ENCODE measurements at regions not wholly inside any gene's neighbourhood (a gene's known extent, or its start where the extent isn't known, plus 50 kb on each side); places are given as distances from the start of the nearest gene placed in this dataset.

- H3K36me3 Mint-ChIP-seq (ENCODE audit: low read depth): no peaks in the 10 kb centered on the region
- no peak overlapping the region for H3K4me3 Mint-ChIP-seq (ENCODE audit: unreplicated experiment)
- peaks cover 2% of the 10 kb centered on the region for H3K27me3 Mint-ChIP-seq (ENCODE audit: low read depth)
- no peak for TF ChIP-seq CTCF (IDR thresholded peaks at IDR 0.05)
- no peaks in the 10 kb centered on the region for H3K4me1 Mint-ChIP-seq (ENCODE audit: low read depth)
- H3K27ac Mint-ChIP-seq (ENCODE audit: unreplicated experiment): no peak overlapping the region
- H3K9me3 Mint-ChIP-seq (ENCODE audit: low read depth): peaks cover 2% of the 10 kb centered on the region
- DNase-seq (ENCODE audit: low spot score): no peak
Observed at GRCh38 chr1:61627365-61627764, 97.6 kb downstream of the TM2D1 start.

- no peak overlapping the region for H3K4me3 Mint-ChIP-seq (ENCODE audit: unreplicated experiment)
- H3K27ac Mint-ChIP-seq (ENCODE audit: unreplicated experiment): no peak overlapping the region
- H3K9me3 Mint-ChIP-seq (ENCODE audit: low read depth): peaks cover 2% of the 10 kb centered on the region
- no peak for TF ChIP-seq CTCF (IDR thresholded peaks at IDR 0.05)
- no peak for DNase-seq (ENCODE audit: low spot score)
- H3K36me3 Mint-ChIP-seq (ENCODE audit: low read depth): no peaks in the 10 kb centered on the region
- H3K4me1 Mint-ChIP-seq (ENCODE audit: low read depth): peaks cover 2% of the 10 kb centered on the region
- peaks cover 2% of the 10 kb centered on the region for H3K27me3 Mint-ChIP-seq (ENCODE audit: low read depth)
Observed at GRCh38 chr1:61626816-61627215, 98.1 kb downstream of the TM2D1 start.

- no peak for TF ChIP-seq CTCF (IDR thresholded peaks at IDR 0.05)
- Mint-ChIP-seq H3K4me3 (ENCODE audit: unreplicated experiment) (no peak overlapping the region), H3K36me3 (ENCODE audit: low read depth) (no peaks in the 10 kb centered on the region)
Observed at GRCh38 chr1:61623852-61624251, 101.1 kb downstream of the TM2D1 start.

GRCh38 chr1:61620536-61620935 lies 104.4 kb downstream of the TM2D1 start:
- Mint-ChIP-seq H3K36me3 (ENCODE audit: low read depth) (no peaks in the 10 kb centered on the region), H3K4me3 (ENCODE audit: unreplicated experiment) (no peak overlapping the region), H3K9me3 (ENCODE audit: low read depth) (no peaks in the 10 kb centered on the region), H3K27ac (ENCODE audit: unreplicated experiment) (no peak overlapping the region), H3K27me3 (ENCODE audit: low read depth) (peaks cover 2% of the 10 kb centered on the region), H3K4me1 (ENCODE audit: low read depth) (peaks cover 18% of the 10 kb centered on the region)
- TF ChIP-seq CTCF (IDR thresholded peaks at IDR 0.05): no peak
- DNase-seq (ENCODE audit: low spot score): no peak

More at GRCh38 chr1:61623852-61624251, 101.1 kb downstream of the TM2D1 start:
- H3K9me3 Mint-ChIP-seq (ENCODE audit: low read depth): peaks cover 2% of the 10 kb centered on the region
- no peak for DNase-seq (ENCODE audit: low spot score)
- H3K27ac Mint-ChIP-seq (ENCODE audit: unreplicated experiment): no peak overlapping the region
- peaks cover 2% of the 10 kb centered on the region for H3K27me3 Mint-ChIP-seq (ENCODE audit: low read depth)
- H3K4me1 Mint-ChIP-seq (ENCODE audit: low read depth): peaks cover 3% of the 10 kb centered on the region

GRCh38 chr1:61618755-61619154 lies 106.2 kb downstream of the TM2D1 start:
- Mint-ChIP-seq H3K4me1 (ENCODE audit: low read depth) (peaks cover 18% of the 10 kb centered on the region), H3K9me3 (ENCODE audit: low read depth) (no peaks in the 10 kb centered on the region), H3K36me3 (ENCODE audit: low read depth) (no peaks in the 10 kb centered on the region), H3K27me3 (ENCODE audit: low read depth) (peaks cover 2% of the 10 kb centered on the region), H3K4me3 (ENCODE audit: unreplicated experiment) (no peak overlapping the region), H3K27ac (ENCODE audit: unreplicated experiment) (no peak overlapping the region)
- DNase-seq (ENCODE audit: low spot score): no peak
- TF ChIP-seq CTCF (IDR thresholded peaks at IDR 0.05): no peak
